Germinal center (tissue), 1 donor: ENCODE measurements at regions not wholly inside any gene's neighbourhood (a gene's known extent, or its start where the extent isn't known, plus 50 kb on each side); places are given as distances from the start of the nearest gene placed in this dataset.
A peak's percentile ranks its signal among the peaks of the same experiment; 100 is the strongest.

ENCODE experiments used
- DNase-seq: peaks from one replicate; pipeline ENCODE4 v3.0.0; 2012; ENCODE audit warnings: mixed read lengths, low spot score

DNA sequence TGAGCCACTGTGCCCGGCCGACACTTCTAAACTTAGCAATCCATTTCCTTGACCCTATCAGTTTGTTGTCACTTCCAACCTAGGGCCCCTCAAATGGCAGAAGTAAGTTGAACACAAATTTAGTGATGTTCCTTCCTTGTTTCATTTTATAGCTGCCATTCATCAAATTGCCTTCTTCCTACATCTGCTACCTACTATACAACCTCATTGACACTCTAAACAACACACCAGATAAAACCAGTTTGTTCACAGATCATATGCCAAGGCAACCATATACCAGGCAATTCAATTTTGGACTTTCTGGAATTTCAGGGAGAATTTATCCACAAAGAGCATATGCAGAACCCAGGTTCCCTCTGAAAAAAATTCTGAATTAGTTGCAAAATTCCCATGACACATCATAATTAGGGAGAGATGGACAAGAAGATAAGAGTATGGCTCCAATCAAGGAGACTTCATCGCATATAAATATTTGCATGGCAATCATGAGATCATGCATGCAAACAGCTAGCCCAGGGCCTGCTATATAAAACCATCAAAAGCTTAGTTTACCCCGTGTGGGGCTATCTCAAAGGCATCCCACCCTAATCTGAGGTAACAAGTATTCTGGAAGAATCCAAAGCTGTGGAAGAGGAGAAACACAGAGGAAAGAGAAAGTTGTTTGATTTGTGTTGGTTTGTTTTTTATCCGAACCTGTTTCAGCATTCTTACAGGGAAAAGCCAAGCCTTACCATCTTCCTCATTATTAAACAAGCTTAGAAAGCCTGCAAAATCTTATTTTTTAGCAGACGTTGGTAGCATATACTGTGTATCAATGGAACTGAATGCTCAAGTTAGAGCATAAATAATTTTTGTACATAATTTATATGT, 132.8 kb upstream of the TNFAIP3 start:
- no peak for DNase-seq

DNA sequence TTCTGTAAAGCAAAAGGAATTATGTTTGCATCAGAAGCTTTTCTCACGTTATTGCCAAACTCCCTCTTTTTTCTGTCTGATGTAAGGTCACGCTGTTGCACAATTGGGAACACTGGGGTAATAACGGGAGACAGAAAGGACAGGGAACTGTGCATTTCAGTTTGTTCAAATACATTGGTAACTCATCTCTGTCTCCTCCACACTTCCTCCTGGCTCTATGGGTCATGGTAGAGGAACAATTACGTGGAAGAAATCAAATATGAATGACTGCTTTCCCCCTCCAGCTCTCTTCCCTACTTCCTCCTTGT, 132.2 kb upstream of the TNFAIP3 start:
- no peak for DNase-seq

DNA sequence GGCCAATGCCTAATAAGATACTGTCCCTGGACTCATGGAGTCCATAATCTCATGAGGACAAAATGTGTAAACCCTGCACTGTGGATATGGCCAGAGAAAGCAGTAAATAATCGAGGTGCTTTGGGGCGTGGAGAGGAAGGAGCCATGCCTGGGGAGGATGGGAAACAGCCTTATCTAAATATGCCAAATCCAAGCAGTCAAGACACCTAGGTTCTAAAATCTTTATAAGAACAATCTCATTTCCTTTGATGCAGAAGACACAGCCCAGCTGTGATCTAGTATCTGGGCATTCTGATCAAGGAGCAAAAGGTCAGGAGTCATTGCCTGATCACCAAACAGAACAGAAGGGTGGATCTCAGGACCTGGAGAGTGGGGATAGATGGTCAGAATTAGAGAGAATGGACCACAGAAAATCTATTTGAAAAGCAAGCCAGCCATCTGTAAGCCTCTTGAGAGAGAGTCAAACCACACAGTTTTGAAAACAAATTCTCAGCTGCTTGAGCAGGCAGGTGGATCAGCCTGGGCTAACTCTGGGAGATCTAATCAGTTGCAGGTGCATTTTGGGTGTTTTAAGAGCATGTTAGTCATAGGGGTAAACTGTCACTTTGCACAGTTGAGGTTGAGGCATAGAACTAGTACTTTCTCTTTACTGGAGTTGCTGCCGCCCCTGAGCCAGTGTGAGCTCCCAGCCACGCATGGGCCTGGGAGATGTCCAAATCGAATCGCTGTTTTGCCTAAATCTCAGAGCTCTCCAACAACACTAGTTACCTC, 130.8 kb upstream of the TNFAIP3 start:
- no peak for DNase-seq

- DNase-seq: no peak
Measured at GRCh38 chr6:137736911-137737310, 130.1 kb upstream of the TNFAIP3 start.

DNA sequence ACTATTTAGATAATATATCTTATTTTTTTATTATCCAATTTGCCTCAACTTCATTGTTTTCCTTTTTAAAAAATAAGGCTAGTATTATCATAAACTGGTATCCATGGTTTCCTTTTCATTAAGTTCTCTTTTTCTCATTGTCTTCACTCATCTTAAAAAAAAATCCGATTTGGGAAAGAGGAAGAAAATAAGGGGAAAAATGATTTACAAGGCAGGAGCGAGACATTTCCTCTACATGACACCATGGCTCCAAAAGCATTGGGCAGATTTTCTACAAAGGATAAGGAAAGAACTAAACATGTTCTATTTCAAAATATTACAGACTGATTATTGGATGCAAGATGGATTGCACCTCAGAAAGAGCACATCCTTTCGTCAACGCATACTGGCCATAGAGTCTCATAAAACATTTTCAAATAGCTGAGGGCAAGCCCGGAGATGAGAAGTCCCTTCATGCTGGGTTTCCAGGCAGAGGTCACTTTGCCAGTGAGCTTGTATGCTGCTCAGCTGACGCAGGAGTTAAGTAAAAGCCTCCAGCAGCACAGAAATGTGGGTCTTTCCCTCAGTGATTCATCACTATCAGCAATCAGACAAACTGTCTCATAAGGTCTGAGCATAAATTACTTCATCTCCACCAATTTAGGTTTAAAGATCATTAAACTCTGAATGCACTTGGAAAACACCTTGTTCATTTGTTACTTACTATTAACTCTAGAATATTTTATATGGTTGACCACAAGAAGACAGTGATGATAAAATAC, 129.0 kb upstream of the TNFAIP3 start:
- DNase-seq: no peak

- DNase-seq: no peak
Measured at GRCh38 chr6:137738931-137739504, 128.0 kb upstream of the TNFAIP3 start.

- DNase-seq: no peak
Measured at GRCh38 chr6:137739544-137739943, 127.5 kb upstream of the TNFAIP3 start.

- no peak for DNase-seq
Measured at GRCh38 chr6:137740091-137740755, 126.8 kb upstream of the TNFAIP3 start.

GRCh38 chr6:137740967-137741761, 125.9 kb upstream of the TNFAIP3 start:
- DNase-seq: no peak

GRCh38 chr6:137743493-137743892, 123.6 kb upstream of the TNFAIP3 start:
- DNase-seq: no peak

- peak; percentile 20 for DNase-seq
Measured at GRCh38 chr6:137744877-137745276, 122.2 kb upstream of the TNFAIP3 start.

DNA sequence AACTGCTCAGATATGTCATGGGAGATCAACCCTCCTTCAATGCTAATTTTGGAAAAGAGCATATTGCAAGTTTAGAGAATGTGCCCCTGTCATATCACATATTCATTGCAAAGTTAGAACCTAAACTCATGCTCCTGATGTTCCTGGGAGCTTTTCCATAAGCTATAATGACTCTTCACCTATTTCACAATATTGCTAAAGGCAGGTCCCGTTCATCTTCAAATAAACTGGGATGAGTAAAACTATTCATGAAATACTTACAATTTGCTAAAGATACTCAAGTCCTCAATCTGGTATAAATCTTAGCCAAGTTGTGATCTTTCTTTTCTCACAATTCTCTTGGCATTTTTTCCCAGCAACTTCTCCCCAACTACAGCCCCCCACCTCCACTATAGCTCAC, 121.7 kb upstream of the TNFAIP3 start:
- no peak for DNase-seq

DNA sequence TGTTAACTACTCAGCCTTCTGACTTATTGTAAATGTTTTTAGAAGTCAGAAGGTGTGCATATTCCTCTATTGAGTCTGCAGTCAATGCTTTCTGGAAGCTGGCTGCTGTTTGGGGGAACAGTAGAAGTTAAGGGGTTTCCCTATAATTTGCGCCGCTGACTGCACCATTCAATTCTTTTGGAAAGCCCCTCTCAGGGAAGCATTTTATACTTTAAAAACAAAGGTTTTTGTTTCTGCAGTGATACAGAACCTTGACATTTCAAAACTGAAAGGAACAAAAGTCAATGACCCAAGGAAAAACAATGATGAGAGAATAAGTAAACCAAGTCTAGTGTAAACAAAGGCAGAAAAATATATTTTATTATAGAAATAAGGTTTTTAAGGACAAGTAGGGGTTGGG, 120.8 kb upstream of the TNFAIP3 start:
- no peak for DNase-seq

DNA sequence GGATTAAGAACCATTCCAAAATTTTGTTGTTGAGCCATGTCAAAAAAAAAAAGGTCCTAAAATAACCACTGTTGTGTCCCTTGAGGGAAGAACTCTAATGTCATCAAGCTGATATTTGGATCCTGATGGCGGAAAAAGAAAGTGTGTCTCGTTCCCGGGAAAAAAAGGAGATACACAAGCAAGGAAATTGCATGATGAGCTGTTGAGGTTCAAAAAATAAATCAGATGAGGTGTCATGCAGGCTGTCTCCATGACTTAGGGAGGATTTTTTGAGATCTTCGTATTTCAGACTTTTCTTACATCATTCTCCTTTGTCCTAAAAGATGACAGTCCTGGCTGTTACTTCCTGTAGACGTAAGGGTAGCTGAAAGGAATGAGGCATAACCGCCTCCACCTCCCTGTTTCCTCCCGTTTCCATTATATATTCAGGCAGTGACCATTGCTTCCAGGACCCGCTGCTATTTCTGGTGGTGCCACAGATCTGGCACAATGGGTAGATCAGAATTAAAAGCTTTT, 117.3 kb upstream of the TNFAIP3 start:
- DNase-seq: no peak

DNA sequence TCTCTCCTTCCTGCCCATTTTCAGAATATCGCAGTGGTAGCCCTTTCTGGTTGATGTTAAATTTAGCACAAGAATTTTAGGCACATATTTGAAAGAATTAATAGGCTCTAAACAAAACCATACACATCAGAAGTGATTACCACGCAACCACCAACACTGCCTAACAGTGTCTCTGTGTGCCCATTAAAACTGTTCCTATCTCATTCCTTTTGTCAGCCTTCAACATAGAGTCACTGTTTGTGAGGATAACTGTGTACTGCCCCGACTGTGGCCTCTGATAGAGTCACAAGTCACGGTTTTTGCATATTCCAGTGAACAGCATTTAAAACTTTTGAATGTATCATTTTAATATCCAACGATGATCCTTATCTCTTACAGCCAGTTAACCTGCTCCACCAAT, 116.8 kb upstream of the TNFAIP3 start:
- DNase-seq: no peak

GRCh38 chr6:137751768-137752560, 115.1 kb upstream of the TNFAIP3 start:
- DNase-seq: no peak

DNA sequence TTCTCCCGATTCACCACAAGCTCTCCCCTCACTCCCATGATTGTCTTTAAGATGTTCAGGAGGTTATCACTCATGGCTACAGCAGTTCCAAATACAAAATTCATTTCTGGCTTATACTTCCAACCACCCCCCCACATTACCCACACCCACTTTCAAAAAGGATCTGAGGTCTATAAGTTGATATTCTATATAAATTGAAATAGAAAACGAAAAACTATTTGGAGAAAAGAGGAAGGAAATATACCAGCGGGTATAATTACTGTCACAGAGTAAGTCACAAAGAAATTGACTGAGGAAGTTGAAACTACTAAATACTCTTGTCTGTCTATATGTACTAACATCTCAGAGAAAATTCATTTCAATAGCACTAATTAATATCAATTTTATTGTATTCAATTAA, 112.7 kb upstream of the TNFAIP3 start:
- DNase-seq: peak; percentile 51

DNA sequence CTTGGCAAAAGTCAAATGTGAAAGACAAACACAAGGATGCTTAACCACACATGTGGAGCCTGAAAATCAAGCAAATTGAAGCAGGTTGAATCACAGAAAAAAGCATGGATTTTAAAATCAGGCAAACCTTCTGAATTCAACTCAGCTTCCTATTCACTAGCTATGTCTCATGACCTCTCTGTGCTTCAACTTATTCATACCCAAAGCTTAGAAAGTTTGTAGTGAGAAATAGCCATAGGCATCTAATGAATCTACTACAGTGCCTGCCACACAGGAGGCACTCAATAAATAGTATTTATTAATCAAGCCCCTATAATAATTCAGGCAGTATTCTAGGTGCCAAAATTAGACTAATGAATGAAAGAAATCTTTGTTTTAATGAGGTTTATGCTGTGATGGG, 112.2 kb upstream of the TNFAIP3 start:
- DNase-seq: no peak

DNA sequence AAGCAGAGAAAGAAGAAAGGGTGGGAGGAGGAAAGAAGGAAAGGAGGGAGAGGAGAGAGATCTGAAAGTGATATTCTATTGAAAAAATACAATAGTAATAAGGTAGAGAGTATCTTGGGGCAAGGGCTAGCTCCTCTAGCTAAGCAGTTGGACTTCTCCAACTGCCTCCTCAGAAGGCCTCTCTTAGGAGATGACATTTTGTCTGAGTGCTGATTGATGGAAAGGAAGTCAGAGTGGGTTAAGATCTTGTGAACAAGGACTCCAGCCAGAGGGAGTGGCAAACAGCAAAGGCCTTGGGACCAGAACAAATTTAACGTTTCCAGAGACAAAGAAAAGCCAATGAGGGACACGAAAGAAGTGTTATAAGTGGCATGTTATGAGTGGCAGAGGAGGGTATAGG, 111.8 kb upstream of the TNFAIP3 start:
- DNase-seq: no peak

DNA sequence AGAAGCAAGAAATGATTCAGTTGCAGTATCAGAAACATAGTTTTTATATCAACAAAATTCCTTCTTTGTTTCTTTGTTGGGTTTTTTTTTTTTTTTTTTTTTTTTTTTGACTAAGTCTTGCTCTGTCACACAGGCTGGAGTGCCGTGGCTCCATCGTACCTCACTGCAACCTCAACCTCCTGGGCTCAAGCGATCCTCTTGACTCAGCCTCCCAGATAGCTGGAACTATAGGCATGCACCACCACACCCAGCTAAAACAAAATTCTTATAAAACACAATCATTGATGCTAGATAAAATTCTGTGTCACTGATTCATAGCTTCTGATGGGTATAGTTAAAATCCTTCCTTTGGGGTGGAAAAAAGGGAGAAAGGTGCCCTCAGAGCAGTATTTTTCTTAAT, 110.3 kb upstream of the TNFAIP3 start:
- no peak for DNase-seq
